ENCODE measurements at regions not wholly inside any gene's neighbourhood (a gene's known extent, or its start where the extent isn't known, plus 50 kb on each side); places are given as distances from the start of the nearest gene placed in this dataset.

- TF ChIP-seq ZBTB40 (IDR thresholded peaks at IDR 0.05) (no peak), ZBTB40 (CRISPR knock-in tag; IDR thresholded peaks at IDR 0.05) (no peak), FOSL1 (CRISPR knock-in tag; IDR thresholded peaks at IDR 0.05; ENCODE audit: borderline replicate concordance) (no peak), SUZ12 (IDR thresholded peaks at IDR 0.05; ENCODE audit: low read depth, low read length) (no peak), RORA (CRISPR knock-in tag; IDR thresholded peaks at IDR 0.05) (no peak), PTBP1 (IDR thresholded peaks at IDR 0.05; ENCODE audit: low read depth, low read length, poor library complexity, severe bottlenecking) (no peak)
Observed at GRCh38 chr1:218969006-218969405, 204.7 kb upstream of the LYPLAL1 start (continued).

Data from HepG2 (cell line).